Fibroblast of pulmonary artery (primary cell): ENCODE measurements at regions not wholly inside any gene's neighbourhood (a gene's known extent, or its start where the extent isn't known, plus 50 kb on each side); places are given as distances from the start of the nearest gene placed in this dataset.

Experiments used
- DNase-seq: peaks from one replicate; pipeline ENCODE4 v3.0.0-alpha.2; 2010; ENCODE audit warnings: low read depth
- H3K4me3 ChIP-seq: replicated peaks from 2 replicates; pipeline ENCODE4 v1.5.1; 2011; ENCODE audit warnings: low read depth, mild to moderate bottlenecking, control low read depth, low read length, moderate library complexity
- TF ChIP-seq, protein P1 (sequence below): IDR thresholded peaks from 2 replicates; pipeline ENCODE4 v1.5.1; 2011; ENCODE audit warnings: mild to moderate bottlenecking, control low read depth, low read length, inconsistent platforms; ENCODE audit errors: missing control alignments

GRCh38 chr3:182608832-182609231 lies 184.5 kb upstream of the ATP11B start:
- H3K4me3 ChIP-seq = no peak overlapping the region
- TF ChIP-seq, protein P1, sequence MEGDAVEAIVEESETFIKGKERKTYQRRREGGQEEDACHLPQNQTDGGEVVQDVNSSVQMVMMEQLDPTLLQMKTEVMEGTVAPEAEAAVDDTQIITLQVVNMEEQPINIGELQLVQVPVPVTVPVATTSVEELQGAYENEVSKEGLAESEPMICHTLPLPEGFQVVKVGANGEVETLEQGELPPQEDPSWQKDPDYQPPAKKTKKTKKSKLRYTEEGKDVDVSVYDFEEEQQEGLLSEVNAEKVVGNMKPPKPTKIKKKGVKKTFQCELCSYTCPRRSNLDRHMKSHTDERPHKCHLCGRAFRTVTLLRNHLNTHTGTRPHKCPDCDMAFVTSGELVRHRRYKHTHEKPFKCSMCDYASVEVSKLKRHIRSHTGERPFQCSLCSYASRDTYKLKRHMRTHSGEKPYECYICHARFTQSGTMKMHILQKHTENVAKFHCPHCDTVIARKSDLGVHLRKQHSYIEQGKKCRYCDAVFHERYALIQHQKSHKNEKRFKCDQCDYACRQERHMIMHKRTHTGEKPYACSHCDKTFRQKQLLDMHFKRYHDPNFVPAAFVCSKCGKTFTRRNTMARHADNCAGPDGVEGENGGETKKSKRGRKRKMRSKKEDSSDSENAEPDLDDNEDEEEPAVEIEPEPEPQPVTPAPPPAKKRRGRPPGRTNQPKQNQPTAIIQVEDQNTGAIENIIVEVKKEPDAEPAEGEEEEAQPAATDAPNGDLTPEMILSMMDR = no peak
- no peak for DNase-seq

DNA sequence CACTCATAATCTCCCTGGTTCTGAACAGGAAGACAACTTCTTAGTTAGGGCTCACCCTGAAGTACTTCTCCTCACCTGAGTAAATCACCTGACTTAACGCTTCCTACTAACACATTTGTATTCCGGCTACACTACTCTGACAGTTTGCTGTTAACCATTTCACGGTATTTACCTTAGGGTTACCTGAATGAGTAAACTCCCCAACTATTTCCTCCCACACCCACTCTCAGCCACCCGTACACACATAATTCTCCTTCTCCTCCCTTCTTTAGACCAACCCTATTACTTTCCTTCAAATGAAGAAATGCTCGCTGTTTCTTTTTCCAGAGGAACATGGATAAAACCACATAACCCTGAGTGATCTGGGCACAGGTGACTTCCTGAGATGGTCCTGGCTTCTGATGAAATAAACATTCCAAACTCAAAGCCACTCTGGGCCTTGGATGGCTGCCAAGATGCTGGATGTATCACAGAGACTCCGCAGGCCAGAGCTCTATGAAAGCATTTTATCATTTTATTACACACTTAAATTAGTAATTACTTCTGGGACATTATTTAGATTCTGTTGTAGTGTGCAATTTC lies 183.6 kb upstream of the ATP11B start:
- no peak overlapping the region for H3K4me3 ChIP-seq
- TF ChIP-seq, protein P1 = no peak
- DNase-seq = no peak

DNA sequence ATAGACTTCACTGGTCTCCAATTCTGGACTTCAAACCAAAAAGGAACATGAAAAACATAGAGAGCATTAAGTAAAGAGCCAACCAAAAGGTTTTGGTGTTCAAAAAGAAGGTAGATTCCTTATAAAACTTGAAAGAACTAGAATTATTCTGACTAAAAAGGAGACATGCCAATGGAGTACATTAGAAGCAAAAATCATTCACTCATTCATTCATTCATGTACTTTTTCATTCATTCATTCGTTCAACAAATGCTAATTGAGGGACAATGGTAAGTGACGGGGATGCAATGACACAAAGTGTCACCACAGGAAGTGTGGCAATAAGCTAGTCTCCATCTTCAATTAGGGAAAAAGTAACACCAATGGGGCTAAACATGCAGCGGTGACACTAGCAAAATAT lies 181.0 kb upstream of the ATP11B start:
- no peak for DNase-seq
- H3K4me3 ChIP-seq = no peak overlapping the region
- TF ChIP-seq, protein P1 = no peak

GRCh38 chr3:182617500-182617899 lies 175.8 kb upstream of the ATP11B start:
- H3K4me3 ChIP-seq = no peak overlapping the region
- TF ChIP-seq, protein P1 = no peak
- DNase-seq = no peak

DNA sequence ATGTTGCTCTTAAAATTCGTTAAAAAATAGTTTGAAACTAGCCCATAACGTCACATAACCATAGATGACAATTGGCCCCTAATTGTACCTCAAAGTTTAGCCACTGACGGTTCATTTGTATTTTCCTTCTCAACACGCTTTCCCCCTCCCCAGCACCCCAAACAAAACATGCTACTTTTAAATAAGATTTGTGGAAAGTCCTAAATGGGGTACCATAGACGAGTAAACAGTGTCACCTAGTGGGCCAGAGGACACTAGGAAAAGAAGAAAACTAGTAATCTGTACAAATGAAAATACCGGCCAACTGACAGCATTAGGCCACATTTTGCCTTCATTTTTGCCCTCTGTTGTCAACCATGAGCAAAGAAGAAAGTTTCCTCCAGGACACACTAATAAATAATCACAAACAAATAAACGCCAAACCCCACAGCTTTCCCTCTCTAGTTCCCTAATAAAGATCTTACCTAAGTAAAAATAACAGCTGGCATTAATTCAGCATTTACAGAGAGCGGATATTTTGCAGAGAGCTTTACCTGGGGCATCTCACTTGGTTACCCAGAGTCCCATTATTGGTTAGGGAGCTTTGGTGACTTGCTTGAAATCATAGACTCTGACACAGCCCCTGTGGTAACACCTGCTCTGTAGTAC lies 175.1 kb upstream of the ATP11B start:
- TF ChIP-seq, protein P1 = peak; percentile 17
- no peak overlapping the region for H3K4me3 ChIP-seq
- DNase-seq = peak; percentile 10

GRCh38 chr3:182618981-182619591 lies 174.2 kb upstream of the ATP11B start:
- TF ChIP-seq, protein P1 = no peak
- H3K4me3 ChIP-seq = no peak overlapping the region
- peak; percentile 3 for DNase-seq
